Muscle of leg (tissue), 3 donors: ENCODE measurements at regions not wholly inside any gene's neighbourhood (a gene's known extent, or its start where the extent isn't known, plus 50 kb on each side); places are given as distances from the start of the nearest gene placed in this dataset.
"Not testable (repeated sequence)": the region's sequence is repeated elsewhere in the genome, so short reads cannot be mapped to it uniquely, and the experiment has no call there.

Experiments
- DNase-seq: peaks from one replicate; pipeline ENCODE4 v3.0.0; 2013
- H3K27ac ChIP-seq: one replicate; pipeline ENCODE4 v1.5.1; 2013; ENCODE audit warnings: mild to moderate bottlenecking, low read length, control low read depth
- H3K27me3 ChIP-seq: one replicate; pipeline ENCODE4 v1.6.1; 2013; ENCODE audit warnings: low read length; ENCODE audit not compliant: control insufficient read depth, insufficient read depth
- H3K36me3 ChIP-seq: one replicate; pipeline ENCODE4 v1.6.1; 2013; ENCODE audit warnings: low read length; ENCODE audit not compliant: control insufficient read depth, insufficient read depth
- H3K4me1 ChIP-seq: one replicate; pipeline ENCODE4 v1.6.1; 2013; ENCODE audit warnings: low read length; ENCODE audit not compliant: control insufficient read depth, insufficient read depth
- H3K4me3 ChIP-seq: one replicate; pipeline ENCODE4 v1.5.1; 2013; ENCODE audit warnings: low read length, control low read depth
- H3K9me3 ChIP-seq: replicated peaks from 2 replicates; pipeline ENCODE4 v1.6.1; 2013; ENCODE audit warnings: low read depth, low read length; ENCODE audit not compliant: control insufficient read depth
- WGBS: methylation state at CpG from one replicate; pipeline ENCODE4 v1.1.5; 2013; ENCODE audit warnings: missing lambda C conversion rate; ENCODE audit not compliant: insufficient coverage; 5-methylcytosine and 5-hydroxymethylcytosine counted together

DNA sequence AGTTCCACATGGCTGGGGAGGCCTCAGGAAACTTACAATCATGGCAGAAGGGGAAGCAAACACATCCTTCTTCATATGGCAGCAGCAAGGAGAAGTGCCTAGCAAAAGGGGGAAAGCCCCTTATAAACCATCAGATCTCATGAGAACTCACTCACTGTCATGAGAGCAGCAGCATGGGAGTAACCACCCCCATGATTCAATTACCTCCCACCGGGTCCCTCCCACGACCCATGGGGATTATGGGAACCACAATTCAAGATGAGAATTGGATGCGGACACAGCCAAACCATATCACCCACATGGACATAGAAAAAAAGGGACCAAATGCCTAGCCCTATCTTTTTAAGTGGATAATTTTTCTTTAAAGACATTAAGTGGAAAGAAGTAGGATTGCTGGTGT lies 350.7 kb downstream of the BCL11B start:
- DNase-seq, H3K4me1 ChIP-seq, H3K27ac ChIP-seq, H3K9me3 ChIP-seq, H3K36me3 ChIP-seq, H3K4me3 ChIP-seq, H3K27me3 ChIP-seq: not testable (repeated sequence)
- no CpG with 5 or more reads among the region's 3 CpGs for WGBS

DNA sequence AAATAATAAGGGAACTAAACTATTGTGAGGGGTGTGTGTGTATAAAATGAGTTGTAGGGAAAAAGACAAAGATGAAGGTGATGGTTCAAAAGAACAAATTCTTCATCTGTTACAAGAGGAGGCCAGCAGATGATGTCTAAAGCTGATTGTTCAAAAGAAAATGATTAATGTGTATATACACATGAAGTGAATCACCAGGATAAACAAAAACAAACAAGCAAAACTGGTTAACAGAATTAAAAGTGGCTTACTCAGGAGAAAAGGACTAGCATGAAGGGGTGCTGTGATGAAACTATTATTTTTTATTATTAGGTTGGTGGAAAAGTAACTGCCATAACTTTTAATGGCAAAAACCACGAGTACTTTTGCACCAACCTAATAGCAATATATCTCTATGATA lies 348.4 kb downstream of the BCL11B start:
- no peaks in the 10 kb centered on the region for H3K9me3 ChIP-seq
- no peak overlapping the region for H3K27ac ChIP-seq
- no peak overlapping the region for H3K4me3 ChIP-seq
- no peak for DNase-seq
- no CpG with 5 or more reads among the region's 1 CpG for WGBS
- peaks cover 6% of the 10 kb centered on the region for H3K4me1 ChIP-seq
- H3K36me3 ChIP-seq, result no peaks in the 10 kb centered on the region
- no peaks in the 10 kb centered on the region for H3K27me3 ChIP-seq

DNA sequence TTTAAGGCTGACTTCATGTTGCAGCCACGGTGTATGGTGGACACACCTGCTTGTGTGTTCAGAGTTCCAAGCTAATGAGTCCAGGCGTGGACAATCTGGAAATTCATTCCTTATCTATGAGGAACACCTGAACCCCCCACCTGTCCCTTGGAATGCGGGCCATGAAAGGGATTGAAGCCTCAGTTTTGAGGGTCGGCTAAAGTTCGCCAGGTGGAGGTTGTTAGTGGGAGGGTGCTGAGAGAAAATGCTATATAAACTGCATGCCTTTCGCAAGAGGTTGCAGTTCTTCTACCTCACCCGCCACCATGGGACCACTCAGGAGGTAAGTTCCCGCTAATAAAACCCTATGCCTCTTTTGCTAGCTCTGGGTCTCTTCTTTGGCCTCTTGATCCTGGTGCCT lies 348.0 kb downstream of the BCL11B start:
- Histone ChIP-seq H3K36me3 (no peaks in the 10 kb centered on the region), H3K4me1 (peaks cover 6% of the 10 kb centered on the region), H3K4me3 (no peak overlapping the region), H3K27ac (no peak overlapping the region), H3K27me3 (no peaks in the 10 kb centered on the region), H3K9me3 (no peaks in the 10 kb centered on the region)
- DNase-seq, result no peak
- WGBS, result 65% methylated on average over 2 of the region's 8 CpGs

DNA sequence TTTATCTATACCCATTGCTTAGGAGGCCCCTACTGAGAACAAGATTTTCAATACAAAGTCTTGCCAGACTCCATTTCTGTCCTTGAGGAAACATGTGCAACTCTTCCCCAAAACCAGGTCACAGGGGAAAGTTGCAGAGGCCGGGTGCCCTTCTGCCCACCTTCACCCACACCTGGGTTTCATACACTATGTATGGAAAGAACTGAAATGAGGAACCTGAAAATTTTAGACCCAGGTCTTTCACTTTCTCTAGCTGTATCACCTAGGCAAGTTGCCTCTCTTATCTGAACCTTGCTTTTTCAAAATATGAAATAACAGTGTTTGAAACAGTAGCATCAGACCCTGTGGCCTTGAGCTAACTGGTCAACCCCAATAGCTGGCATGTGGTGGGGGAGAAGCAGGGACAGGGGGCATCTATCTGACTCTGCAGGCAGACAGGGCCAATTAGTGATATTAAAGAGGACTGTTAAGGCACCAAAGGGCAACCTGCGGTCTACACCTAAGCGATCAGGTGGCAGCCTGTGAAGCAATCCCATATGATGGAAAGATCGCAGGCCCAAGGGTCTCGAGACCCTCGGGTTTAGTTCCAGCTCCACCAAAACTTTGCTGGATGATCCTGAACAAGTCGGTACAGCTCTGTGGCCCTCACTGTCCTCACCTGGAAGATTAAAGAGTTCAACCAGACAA lies 346.5 kb downstream of the BCL11B start:
- Histone ChIP-seq H3K9me3 (no peaks in the 10 kb centered on the region), H3K36me3 (no peaks in the 10 kb centered on the region), H3K4me1 (peaks cover 6% of the 10 kb centered on the region), H3K27me3 (no peaks in the 10 kb centered on the region), H3K4me3 (no peak overlapping the region), H3K27ac (no peak overlapping the region)
- DNase-seq, result no peak
- 92% methylated on average over 6 of the region's 7 CpGs for WGBS

DNA sequence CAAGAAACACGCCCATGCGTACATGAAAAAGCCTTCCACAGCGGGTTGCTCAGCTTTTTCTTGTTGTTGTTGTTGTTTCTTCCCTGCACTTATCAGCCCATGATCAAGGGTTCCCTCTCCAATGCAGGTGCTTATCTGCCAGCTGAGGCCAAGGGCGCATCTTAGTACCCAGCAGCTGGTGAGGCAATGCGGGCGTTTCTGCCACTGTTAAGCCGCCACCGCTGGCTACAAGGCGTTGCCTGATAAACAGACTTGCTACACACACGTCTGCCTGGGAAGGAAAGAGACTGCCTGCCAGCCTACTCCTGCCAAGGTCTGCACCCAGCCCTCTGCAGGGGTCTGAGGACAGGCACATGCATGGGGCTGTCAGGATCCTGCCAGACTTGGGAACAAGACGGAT lies 345.9 kb downstream of the BCL11B start:
- Histone ChIP-seq H3K9me3 (no peaks in the 10 kb centered on the region), H3K4me3 (no peak overlapping the region), H3K36me3 (no peaks in the 10 kb centered on the region), H3K27me3 (peaks cover 3% of the 10 kb centered on the region), H3K4me1 (peaks cover 6% of the 10 kb centered on the region), H3K27ac (no peak overlapping the region)
- 76% methylated on average over 11 of the region's 11 CpGs for WGBS
- DNase-seq, result peak; percentile 34

DNA sequence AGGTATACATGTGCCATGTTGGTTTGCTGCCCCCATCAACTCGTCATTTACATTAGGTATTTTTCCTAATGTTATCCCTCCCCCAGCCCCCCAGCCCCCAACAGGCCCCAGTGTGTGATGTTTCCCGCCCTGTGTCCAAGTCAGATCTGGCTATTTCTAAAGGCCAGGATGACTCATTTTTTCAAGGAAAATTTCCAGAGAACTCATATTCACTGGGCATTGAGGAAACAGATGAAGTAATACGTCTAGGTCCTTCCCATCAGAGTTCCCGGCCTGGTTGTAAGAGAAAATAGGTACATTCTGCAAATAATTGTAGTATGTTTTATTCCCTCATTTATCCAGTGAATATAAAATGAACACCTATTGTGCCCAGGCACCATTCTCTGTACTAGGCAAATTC lies 345.2 kb downstream of the BCL11B start:
- Histone ChIP-seq H3K36me3 (no peaks in the 10 kb centered on the region), H3K4me1 (peaks cover 6% of the 10 kb centered on the region), H3K27me3 (peaks cover 3% of the 10 kb centered on the region), H3K27ac (no peak overlapping the region), H3K4me3 (no peak overlapping the region), H3K9me3 (no peaks in the 10 kb centered on the region)
- WGBS, result no CpG with 5 or more reads among the region's 4 CpGs
- DNase-seq, result peak; percentile 90

DNA sequence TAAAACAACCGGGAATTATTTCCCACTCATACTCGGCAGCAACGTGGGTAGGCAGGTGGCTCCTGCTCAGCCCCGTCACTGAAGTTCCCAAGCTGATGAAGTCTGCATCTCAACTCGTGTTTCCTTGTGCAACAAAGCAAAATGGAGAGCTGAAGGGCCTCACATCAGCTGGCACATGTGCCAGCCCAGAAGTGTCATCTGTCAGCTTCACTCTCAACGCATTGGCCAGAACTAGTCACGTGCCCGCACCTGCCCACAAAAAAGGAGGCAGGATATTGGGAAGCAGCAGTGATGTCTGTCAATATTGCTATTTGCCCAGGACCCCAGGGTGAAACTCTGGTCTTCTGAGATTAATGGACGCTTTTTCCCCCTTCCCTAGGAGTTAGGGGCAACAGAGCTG lies 344.0 kb downstream of the BCL11B start:
- DNase-seq, result no peak
- Histone ChIP-seq H3K36me3 (no peaks in the 10 kb centered on the region), H3K4me3 (no peak overlapping the region), H3K9me3 (no peaks in the 10 kb centered on the region), H3K27ac (no peak overlapping the region), H3K27me3 (peaks cover 3% of the 10 kb centered on the region), H3K4me1 (peaks cover 6% of the 10 kb centered on the region)
- 84% methylated on average over 9 of the region's 9 CpGs for WGBS

DNA sequence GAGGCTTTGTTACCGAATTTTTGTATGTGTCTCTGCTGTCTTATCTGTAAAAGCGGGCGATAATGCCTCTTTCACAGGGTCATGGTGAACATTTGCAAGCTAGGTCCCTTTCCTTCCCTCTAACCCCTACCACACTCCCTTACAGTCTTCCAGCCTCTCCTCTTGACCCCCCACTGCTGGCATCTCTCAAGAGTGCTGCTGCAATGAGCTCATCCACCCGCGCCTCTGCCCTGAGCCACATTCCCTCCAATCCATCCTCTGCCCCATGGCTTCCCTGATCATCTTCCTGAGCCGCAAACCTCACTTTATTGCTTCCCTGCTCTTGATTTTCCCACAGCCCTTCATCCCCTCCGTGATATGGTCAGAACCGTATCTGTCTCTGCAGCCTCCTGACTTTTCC lies 343.6 kb downstream of the BCL11B start:
- WGBS, result 80% methylated on average over 7 of the region's 8 CpGs
- Histone ChIP-seq H3K9me3 (no peaks in the 10 kb centered on the region), H3K4me1 (peaks cover 6% of the 10 kb centered on the region), H3K27ac (no peak overlapping the region), H3K36me3 (no peaks in the 10 kb centered on the region), H3K4me3 (no peak overlapping the region), H3K27me3 (peaks cover 3% of the 10 kb centered on the region)
- no peak for DNase-seq

DNA sequence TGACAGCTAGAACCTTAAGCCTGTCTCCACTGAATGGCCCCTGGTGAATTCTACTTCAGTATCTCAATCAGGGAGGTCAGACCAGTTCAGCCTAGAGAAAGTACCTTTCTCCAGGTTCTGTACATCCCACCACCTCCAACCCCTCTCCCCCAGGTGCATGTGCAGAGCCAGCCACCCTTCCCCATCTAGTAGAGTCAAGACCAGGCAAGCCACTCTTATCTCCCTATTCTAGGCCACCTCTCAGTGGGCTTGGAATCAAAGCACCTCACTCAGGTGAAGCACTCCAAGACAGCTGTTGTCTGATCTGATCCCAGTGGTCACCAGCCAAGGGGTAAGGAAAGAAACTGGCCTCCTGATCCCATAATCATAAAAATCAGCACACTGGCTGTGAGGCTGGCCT lies 340.9 kb downstream of the BCL11B start:
- no peak for DNase-seq
- Histone ChIP-seq H3K27ac (no peak overlapping the region), H3K36me3 (no peaks in the 10 kb centered on the region), H3K9me3 (no peaks in the 10 kb centered on the region), H3K4me3 (no peak overlapping the region), H3K4me1 (peaks cover 4% of the 10 kb centered on the region), H3K27me3 (peaks cover 3% of the 10 kb centered on the region)

DNA sequence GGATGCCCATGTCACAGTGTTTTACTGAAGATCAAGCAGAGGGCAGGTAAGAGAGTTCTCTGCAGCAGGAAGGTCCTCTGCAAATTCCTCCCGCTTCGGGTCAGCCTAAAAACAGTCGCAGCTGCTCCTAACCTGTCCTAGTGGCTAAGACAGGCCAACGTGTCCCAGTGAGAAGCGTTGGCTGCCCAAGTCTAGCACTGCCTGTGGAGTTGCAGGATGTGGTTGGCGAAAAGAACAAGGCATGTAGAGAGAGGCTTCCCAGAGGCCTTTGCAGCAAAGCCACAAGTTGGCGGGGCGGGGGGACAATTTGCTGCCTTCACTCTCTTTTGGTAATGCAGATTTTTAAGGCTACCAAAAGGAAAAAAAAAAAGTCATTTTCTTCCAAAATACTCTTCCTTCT lies 340.1 kb downstream of the BCL11B start:
- Histone ChIP-seq H3K4me1 (no peaks in the 10 kb centered on the region), H3K27me3 (peaks cover 3% of the 10 kb centered on the region), H3K4me3 (no peak overlapping the region), H3K27ac (no peak overlapping the region), H3K36me3 (no peaks in the 10 kb centered on the region), H3K9me3 (no peaks in the 10 kb centered on the region)
- DNase-seq, result no peak
- 82% methylated on average over 6 of the region's 8 CpGs for WGBS
